B cell (primary cell): ENCODE measurements at regions not wholly inside any gene's neighbourhood (a gene's known extent, or its start where the extent isn't known, plus 50 kb on each side); places are given as distances from the start of the nearest gene placed in this dataset.

Source experiments
- ATAC-seq: fragments of 200-7000 bp; cut with Tn5 transposase; one replicate; pipeline ENCODE4 v1.10.0; 2021; ENCODE audit warnings: low read depth, mild to moderate bottlenecking, moderate number of reproducible peaks, moderate library complexity
- CTCF ChIA-PET: fragments of 350-600 bp; sonication (Branson Sonifier 250); formaldehyde crosslinking; loops from one replicate; lab custom pipeline; 2021; ENCODE audit warnings: antibody characterized with exemption, inconsistent platforms; lab: Charles Lee
- POLR2A ChIA-PET: fragments of 350-600 bp; sonication (Branson Sonifier 250); formaldehyde crosslinking; loops from one replicate; lab custom pipeline; 2021; ENCODE audit warnings: antibody characterized with exemption; lab: Charles Lee
- DNase-seq: peaks from one replicate; pipeline ENCODE4 v3.0.0; 2013
- H2AFZ ChIP-seq: 2 replicates; pipeline ENCODE4 v1.6.1; 2012; ENCODE audit warnings: mild to moderate bottlenecking, low read depth, low read length; ENCODE audit not compliant: insufficient read depth, poor library complexity, severe bottlenecking
- H3K27ac ChIP-seq, 2 donors: 1 replicate in 1 of 2; 2 replicates in 1 of 2; pipeline ENCODE4 v1.5.1; 2012 to 2013; ENCODE audit warnings: low read length in 2 of 2, mild to moderate bottlenecking in 2 of 2, moderate library complexity in 1 of 2
- H3K27me3 ChIP-seq, 4 experiments: fragments of 200-600 bp in 1 of 4; sonication (generic) in 1 of 4; replicated peaks in 1 of 4; 1 replicate in 2 of 4; 2 replicates in 2 of 4; pipeline versions ENCODE4 v1.6.1 to v1.7.0; 2013 to 2016; ENCODE audit warnings: low read length in 3 of 4, mild to moderate bottlenecking in 2 of 4, mixed read lengths in 1 of 4, moderate library complexity in 1 of 4; ENCODE audit not compliant: insufficient read depth in 4 of 4, control insufficient read depth in 3 of 4; ENCODE audit errors: control extremely low read depth in 1 of 4
- H3K36me3 ChIP-seq, 2 experiments: replicated peaks in 1 of 2; 1 replicate in 1 of 2; 2 replicates in 1 of 2; pipeline versions ENCODE4 v1.6.1 to v1.7.1; 2013; ENCODE audit warnings: low read length in 1 of 2; ENCODE audit not compliant: insufficient read depth in 2 of 2, control insufficient read depth in 1 of 2; ENCODE audit errors: control extremely low read depth in 1 of 2, extremely low read depth in 1 of 2
- H3K4me1 ChIP-seq, 2 donors: fragments of 200-600 bp in 1 of 2; sonication (generic) in 1 of 2; 1 replicate in 1 of 2; 2 replicates in 1 of 2; pipeline versions ENCODE4 v1.5.1 to v1.6.1; 2013 to 2017; ENCODE audit warnings: low read length in 2 of 2; ENCODE audit not compliant: control insufficient read depth in 2 of 2, insufficient read depth in 2 of 2
- H3K4me2 ChIP-seq: replicated peaks from 2 replicates; pipeline ENCODE3; 2012; ENCODE audit warnings: mild to moderate bottlenecking, low read depth, low read length; ENCODE audit not compliant: poor library complexity, severe bottlenecking
- H3K4me3 ChIP-seq, 5 experiments: fragments of 200-600 bp in 1 of 5; sonication (generic) in 1 of 5; 1 replicate in 3 of 5; 2 replicates in 2 of 5; pipeline versions ENCODE4 v1.5.1 to v1.7.0; 2011 to 2016; ENCODE audit warnings: low read length in 4 of 5, mild to moderate bottlenecking in 4 of 5, low read depth in 2 of 5, control low read depth in 1 of 5, moderate library complexity in 1 of 5; ENCODE audit not compliant: insufficient read depth in 1 of 5; ENCODE audit errors: control extremely low read depth in 1 of 5, extremely low read depth in 1 of 5
- H3K79me2 ChIP-seq: fragments of 200-600 bp; sonication (generic); one replicate; pipeline ENCODE4 v1.6.0; 2016; ENCODE audit warnings: low read length; ENCODE audit not compliant: control insufficient read depth, insufficient read depth
- H3K9ac ChIP-seq: fragments of 200-600 bp; sonication (generic); 2 replicates; pipeline ENCODE4 v1.6.1; 2017; ENCODE audit warnings: mild to moderate bottlenecking, low read length, moderate library complexity
- H3K9me3 ChIP-seq, 3 donors: one replicate each; pipeline versions ENCODE4 v1.6.1 to v1.7.1; 2013; ENCODE audit warnings: low read length in 2 of 3; ENCODE audit not compliant: control insufficient read depth in 2 of 3, insufficient read depth in 1 of 3; ENCODE audit errors: control extremely low read depth in 1 of 3
- H4K20me1 ChIP-seq: 2 replicates; pipeline ENCODE4 v1.6.0; 2012; ENCODE audit warnings: mild to moderate bottlenecking, low read length; ENCODE audit not compliant: insufficient read depth, control insufficient read depth, poor library complexity, severe bottlenecking
- H3K27ac Mint-ChIP-seq: one replicate; pipeline ENCODE4 v1.8.0; 2021; ENCODE audit warnings: mixed read lengths
- H3K27me3 Mint-ChIP-seq: one replicate; pipeline ENCODE4 v1.8.0; 2021; ENCODE audit warnings: mixed read lengths
- H3K4me1 Mint-ChIP-seq: one replicate; pipeline ENCODE4 v1.8.0; 2021; ENCODE audit warnings: mixed read lengths
- H3K4me3 Mint-ChIP-seq: one replicate; pipeline ENCODE4 v1.8.0; 2021; ENCODE audit warnings: mixed read lengths
- H3K9me3 Mint-ChIP-seq: one replicate; pipeline ENCODE4 v1.8.0; 2022; ENCODE audit warnings: mixed read lengths; ENCODE audit not compliant: insufficient read depth
- CTCF ChIP-seq: fragments of 200-600 bp; IDR thresholded peaks from one replicate; pipeline ENCODE4 v1.8.0; 2022; ENCODE audit warnings: antibody characterized with exemption, mild to moderate bottlenecking
- EZH2 ChIP-seq: IDR thresholded peaks from 2 replicates; pipeline ENCODE4 v1.6.1; 2012; ENCODE audit warnings: borderline replicate concordance, low read depth, mild to moderate bottlenecking, moderate library complexity, low read length; ENCODE audit not compliant: insufficient read depth, poor library complexity, severe bottlenecking
- WGBS: methylation state at CpG from one replicate; pipeline ENCODE4 v1.1.5; 2013; ENCODE audit warnings: missing lambda C conversion rate; ENCODE audit not compliant: insufficient coverage; 5-methylcytosine and 5-hydroxymethylcytosine counted together
- intact Hi-C: fragments of 100-400 bp; cut with micrococcal nuclease; formaldehyde crosslinking; loops from one replicate; pipeline ENCODE4 v1.10.0; 2022

- Histone ChIP-seq H3K79me2 (no peaks in the 10 kb centered on the region), H3K4me2 (no peak overlapping the region), H3K27me3 (no peaks in the 10 kb centered on the region), H3K9me3 (peaks cover 0 to 11% (median 0%) of the 10 kb centered on the region in 3 donors), H3K36me3 (no peaks in the 10 kb centered on the region), H3K4me1 (no peaks in the 10 kb centered on the region), H4K20me1 (no peaks in the 10 kb centered on the region), H3K9ac (no peak overlapping the region), H3K4me3 (no peak overlapping the region), H3K27ac (no peak overlapping the region), H2AFZ (no peak overlapping the region)
- TF ChIP-seq CTCF = no peak
- TF ChIP-seq EZH2 = no peak
- ChIA-PET POLR2A (no interaction called here), CTCF (no interaction called here)
- no peak overlapping the region for H3K27ac Mint-ChIP-seq
- ATAC-seq (no peak), DNase-seq (no peak)
- no peaks in the 10 kb centered on the region for H3K4me1 Mint-ChIP-seq
- intact Hi-C loops = no loop called here
- no peak overlapping the region for H3K4me3 Mint-ChIP-seq
- H3K27me3 Mint-ChIP-seq = no peaks in the 10 kb centered on the region
- H3K9me3 Mint-ChIP-seq = no peaks in the 10 kb centered on the region
- no CpG with 5 or more reads among the region's 1 CpG for WGBS
These were observed 851.3 kb downstream of the TFAP2A start for GRCh38 chr6:9563568-9563967.

- no peaks in the 10 kb centered on the region for H3K4me1 ChIP-seq
- H4K20me1 ChIP-seq = no peaks in the 10 kb centered on the region
- H2AFZ ChIP-seq = no peak overlapping the region
- ChIA-PET POLR2A (no interaction called here), CTCF (no interaction called here)
- H3K4me2 ChIP-seq = no peak overlapping the region
- Mint-ChIP-seq H3K9me3 (peaks cover 7% of the 10 kb centered on the region), H3K4me3 (no peak overlapping the region), H3K27me3 (no peaks in the 10 kb centered on the region), H3K27ac (no peak overlapping the region), H3K4me1 (no peaks in the 10 kb centered on the region)
- TF ChIP-seq CTCF = no peak
- TF ChIP-seq EZH2 = no peak
- ATAC-seq (no peak), DNase-seq (no peak)
- H3K9ac ChIP-seq = no peak overlapping the region
- no peaks in the 10 kb centered on the region for H3K79me2 ChIP-seq
- H3K27me3 ChIP-seq = no peaks in the 10 kb centered on the region
- H3K9me3 ChIP-seq = peaks cover 0 to 10% (median 6%) of the 10 kb centered on the region in 3 donors
- H3K36me3 ChIP-seq = no peaks in the 10 kb centered on the region
- no peak overlapping the region for H3K27ac ChIP-seq
- no peak overlapping the region for H3K4me3 ChIP-seq
- intact Hi-C loops = no loop called here
These were observed 860.1 kb downstream of the TFAP2A start for GRCh38 chr6:9554806-9555205.
